ENCODE measurements at regions not wholly inside any gene's neighbourhood (a gene's known extent, or its start where the extent isn't known, plus 50 kb on each side); places are given as distances from the start of the nearest gene placed in this dataset.

GRCh38 chr3:117005274-117005673 lies 295.7 kb downstream of the TUSC7 start:
- ChIA-PET CTCF (no interaction called here), POLR2A (ENCODE audit: unreplicated experiment) (no interaction called here)
- no peaks in the 10 kb centered on the region for H3K27me3 ChIP-seq (ENCODE audit: insufficient read depth, low read depth)
- no peak for TF ChIP-seq EZH2 (IDR thresholded peaks at IDR 0.05; ENCODE audit: low read depth)
- TF ChIP-seq, protein P1, sequence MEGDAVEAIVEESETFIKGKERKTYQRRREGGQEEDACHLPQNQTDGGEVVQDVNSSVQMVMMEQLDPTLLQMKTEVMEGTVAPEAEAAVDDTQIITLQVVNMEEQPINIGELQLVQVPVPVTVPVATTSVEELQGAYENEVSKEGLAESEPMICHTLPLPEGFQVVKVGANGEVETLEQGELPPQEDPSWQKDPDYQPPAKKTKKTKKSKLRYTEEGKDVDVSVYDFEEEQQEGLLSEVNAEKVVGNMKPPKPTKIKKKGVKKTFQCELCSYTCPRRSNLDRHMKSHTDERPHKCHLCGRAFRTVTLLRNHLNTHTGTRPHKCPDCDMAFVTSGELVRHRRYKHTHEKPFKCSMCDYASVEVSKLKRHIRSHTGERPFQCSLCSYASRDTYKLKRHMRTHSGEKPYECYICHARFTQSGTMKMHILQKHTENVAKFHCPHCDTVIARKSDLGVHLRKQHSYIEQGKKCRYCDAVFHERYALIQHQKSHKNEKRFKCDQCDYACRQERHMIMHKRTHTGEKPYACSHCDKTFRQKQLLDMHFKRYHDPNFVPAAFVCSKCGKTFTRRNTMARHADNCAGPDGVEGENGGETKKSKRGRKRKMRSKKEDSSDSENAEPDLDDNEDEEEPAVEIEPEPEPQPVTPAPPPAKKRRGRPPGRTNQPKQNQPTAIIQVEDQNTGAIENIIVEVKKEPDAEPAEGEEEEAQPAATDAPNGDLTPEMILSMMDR (conservative IDR thresholded peaks at IDR 0.05): no peak
- no peaks in the 10 kb centered on the region for H4K20me1 ChIP-seq (ENCODE audit: insufficient read depth)
- no peaks in the 10 kb centered on the region for H3F3A ChIP-seq (ENCODE audit: insufficient read depth, low read depth)
- H3K9me3 ChIP-seq (ENCODE audit: insufficient read depth, low read depth): no peaks in the 10 kb centered on the region
- intact Hi-C loops (cut with micrococcal nuclease; ENCODE audit: unreplicated experiment): no loop called here
- no peaks in the 10 kb centered on the region for H3K36me3 ChIP-seq (ENCODE audit: low read depth)
- no peaks in the 10 kb centered on the region for H3K9me2 ChIP-seq (ENCODE audit: insufficient read depth)
- no TSS peak for BruUV-seq (replicated peaks)
- DNase-seq: no peak
- no peak overlapping the region for H3K27ac ChIP-seq
- H3K4me3 ChIP-seq: no peak overlapping the region
- H3K79me2 ChIP-seq (ENCODE audit: low read depth): no peaks in the 10 kb centered on the region
- no peaks in the 10 kb centered on the region for H3K4me1 ChIP-seq (replicated peaks; ENCODE audit: insufficient read depth)
- no peak overlapping the region for H3K4me2 ChIP-seq
- H2AFZ ChIP-seq: no peak overlapping the region

DNA sequence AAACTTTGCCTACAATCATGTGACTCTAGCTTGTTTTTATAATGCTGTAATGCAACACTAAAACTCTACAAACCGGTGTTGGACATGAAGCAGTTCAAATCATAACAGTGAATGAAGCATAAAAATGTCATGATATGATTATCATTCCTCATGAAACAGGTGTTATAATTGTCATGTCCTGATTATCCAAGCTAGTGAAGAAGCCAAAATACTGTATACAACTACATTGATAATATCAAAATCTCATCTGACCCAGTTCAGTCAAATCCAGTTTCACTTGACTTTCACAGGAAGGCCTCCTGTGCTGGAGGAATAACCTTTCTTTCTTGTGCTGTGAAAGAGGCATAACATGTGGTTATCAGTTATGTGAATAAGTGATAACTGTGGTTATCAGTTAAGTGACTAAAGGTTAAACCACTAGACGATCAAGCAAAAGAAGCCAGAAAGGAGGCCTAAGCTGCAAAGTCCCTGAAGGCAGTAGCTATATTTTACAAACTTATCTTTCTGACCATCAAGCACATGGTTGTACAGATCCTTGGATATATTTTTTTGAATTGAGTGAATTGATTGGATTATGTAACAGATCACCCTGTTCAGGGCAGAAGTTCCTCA lies 296.4 kb downstream of the TUSC7 start:
- Histone ChIP-seq H3K9me3 (ENCODE audit: insufficient read depth, low read depth) (no peaks in the 10 kb centered on the region), H3F3A (ENCODE audit: insufficient read depth, low read depth) (no peaks in the 10 kb centered on the region), H3K27me3 (ENCODE audit: insufficient read depth, low read depth) (no peaks in the 10 kb centered on the region), H3K27ac (no peak overlapping the region), H3K36me3 (ENCODE audit: low read depth) (no peaks in the 10 kb centered on the region), H3K4me2 (no peak overlapping the region), H2AFZ (no peak overlapping the region), H4K20me1 (ENCODE audit: insufficient read depth) (no peaks in the 10 kb centered on the region), H3K79me2 (ENCODE audit: low read depth) (no peaks in the 10 kb centered on the region), H3K9me2 (ENCODE audit: insufficient read depth) (no peaks in the 10 kb centered on the region), H3K4me3 (no peak overlapping the region), H3K4me1 (replicated peaks; ENCODE audit: insufficient read depth) (no peaks in the 10 kb centered on the region)
- TF ChIP-seq EZH2 (IDR thresholded peaks at IDR 0.05; ENCODE audit: low read depth): no peak
- TF ChIP-seq, protein P1 (conservative IDR thresholded peaks at IDR 0.05): no peak
- intact Hi-C loops (cut with micrococcal nuclease; ENCODE audit: unreplicated experiment): no loop called here
- ChIA-PET POLR2A (ENCODE audit: unreplicated experiment) (no interaction called here), CTCF (no interaction called here)
- BruUV-seq (replicated peaks): no TSS peak
- no peak for DNase-seq

DNA sequence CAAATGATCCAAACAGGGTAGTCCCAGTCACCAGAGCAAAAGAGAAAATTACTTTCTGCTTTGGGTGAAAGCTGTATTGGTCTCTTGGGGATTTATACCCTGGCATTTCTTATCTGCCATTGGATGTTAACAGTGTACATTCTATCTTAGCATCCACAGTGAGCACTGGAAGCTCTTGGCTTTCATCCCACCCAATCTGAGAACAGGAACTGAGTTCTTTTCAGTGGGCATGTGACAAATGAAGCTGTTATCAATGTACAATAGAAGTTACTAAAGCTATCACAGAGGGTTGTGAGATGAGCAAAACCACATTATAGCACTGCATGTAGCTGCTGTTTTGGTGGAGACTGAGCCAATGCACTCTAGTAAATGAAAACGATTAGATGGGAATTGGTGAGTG lies 300.7 kb downstream of the TUSC7 start:
- DNase-seq: no peak
- Histone ChIP-seq H3K27ac (no peak overlapping the region), H3K4me1 (replicated peaks; ENCODE audit: insufficient read depth) (no peaks in the 10 kb centered on the region), H3K27me3 (ENCODE audit: insufficient read depth, low read depth) (no peaks in the 10 kb centered on the region), H2AFZ (no peak overlapping the region), H3F3A (ENCODE audit: insufficient read depth, low read depth) (no peaks in the 10 kb centered on the region), H4K20me1 (ENCODE audit: insufficient read depth) (no peaks in the 10 kb centered on the region), H3K79me2 (ENCODE audit: low read depth) (no peaks in the 10 kb centered on the region), H3K36me3 (ENCODE audit: low read depth) (no peaks in the 10 kb centered on the region), H3K9me2 (ENCODE audit: insufficient read depth) (no peaks in the 10 kb centered on the region), H3K4me3 (no peak overlapping the region), H3K4me2 (no peak overlapping the region), H3K9me3 (ENCODE audit: insufficient read depth, low read depth) (no peaks in the 10 kb centered on the region)
- TF ChIP-seq, protein P1 (conservative IDR thresholded peaks at IDR 0.05): no peak
- TF ChIP-seq EZH2 (IDR thresholded peaks at IDR 0.05; ENCODE audit: low read depth): no peak
- intact Hi-C loops (cut with micrococcal nuclease; ENCODE audit: unreplicated experiment): no loop called here
- ChIA-PET POLR2A (ENCODE audit: unreplicated experiment) (no interaction called here), CTCF (no interaction called here)
- BruUV-seq (replicated peaks): no TSS peak

Data from PC-9 (cell line).